ENCODE measurements at regions not wholly inside any gene's neighbourhood (a gene's known extent, or its start where the extent isn't known, plus 50 kb on each side); places are given as distances from the start of the nearest gene placed in this dataset.

GRCh38 chr1:238404481-238404880 lies 513.8 kb upstream of the ZP4 start:
- TF ChIP-seq CTCF (IDR thresholded peaks at IDR 0.05) (no peak), POLR2A (IDR thresholded peaks at IDR 0.05) (no peak), POLR2AphosphoS5 (IDR thresholded peaks at IDR 0.05) (no peak)
